ENCODE measurements at regions not wholly inside any gene's neighbourhood (a gene's known extent, or its start where the extent isn't known, plus 50 kb on each side); places are given as distances from the start of the nearest gene placed in this dataset.
A peak's percentile ranks its signal among the peaks of the same experiment; 100 is the strongest.

GRCh38 chr2:147709655-147710054, 135.2 kb upstream of the ACVR2A start:
- DNase-seq: no peak

- no peak for DNase-seq
These were observed 141.7 kb upstream of the ACVR2A start for GRCh38 chr2:147703171-147703570.

- no peak for DNase-seq
These were observed 146.7 kb upstream of the ACVR2A start for GRCh38 chr2:147698166-147698565.

- no peak for DNase-seq
These were observed 148.4 kb upstream of the ACVR2A start for GRCh38 chr2:147696426-147696825.

GRCh38 chr2:147689220-147689909, 155.5 kb upstream of the ACVR2A start:
- no peak for DNase-seq

GRCh38 chr2:147688242-147688641, 156.6 kb upstream of the ACVR2A start:
- DNase-seq: no peak

- DNase-seq: no peak
These were observed 158.5 kb upstream of the ACVR2A start for GRCh38 chr2:147686365-147686764.

- DNase-seq: no peak
These were observed 159.9 kb upstream of the ACVR2A start for GRCh38 chr2:147684903-147685302.

GRCh38 chr2:147683380-147683779, 161.4 kb upstream of the ACVR2A start:
- DNase-seq: no peak

GRCh38 chr2:147681093-147681492, 163.7 kb upstream of the ACVR2A start:
- DNase-seq: no peak

- DNase-seq: no peak
These were observed 164.8 kb upstream of the ACVR2A start for GRCh38 chr2:147679955-147680531.

- no peak for DNase-seq
These were observed 165.5 kb upstream of the ACVR2A start for GRCh38 chr2:147679191-147679954.

GRCh38 chr2:147665105-147665504, 179.7 kb upstream of the ACVR2A start:
- DNase-seq: no peak

- peak in 1 of 5 experiments; percentile 1 for DNase-seq
These were observed 180.9 kb upstream of the ACVR2A start for GRCh38 chr2:147663962-147664361.

GRCh38 chr2:147663153-147663961, 181.5 kb upstream of the ACVR2A start:
- DNase-seq: peak in 2 of 5 experiments; percentile 9 to 92

- DNase-seq: no peak
These were observed 182.6 kb upstream of the ACVR2A start for GRCh38 chr2:147662221-147662620.

GRCh38 chr2:147660680-147661079, 184.1 kb upstream of the ACVR2A start:
- DNase-seq: no peak

- no peak for DNase-seq
These were observed 185.8 kb upstream of the ACVR2A start for GRCh38 chr2:147659051-147659450.

GRCh38 chr2:147657086-147658000, 187.5 kb upstream of the ACVR2A start:
- no peak for DNase-seq

- no peak for DNase-seq
These were observed 194.8 kb upstream of the ACVR2A start for GRCh38 chr2:147649998-147650397.

- no peak for DNase-seq
These were observed 195.5 kb upstream of the ACVR2A start for GRCh38 chr2:147649286-147649685.

- peak in 1 of 5 experiments; percentile 13 for DNase-seq
These were observed 196.4 kb upstream of the ACVR2A start for GRCh38 chr2:147648471-147648870.

All from T-helper 2 cell (primary cell).